ENCODE measurements at regions not wholly inside any gene's neighbourhood (a gene's known extent, or its start where the extent isn't known, plus 50 kb on each side); places are given as distances from the start of the nearest gene placed in this dataset.

GRCh38 chr2:134178138-134178877 lies 75.6 kb upstream of the MGAT5 start:
- Histone ChIP-seq H3K4me3 (ENCODE audit: low read length) (no peak overlapping the region), H3K36me3 (ENCODE audit: insufficient read depth, low read length) (no peaks in the 10 kb centered on the region), H3K27me3 (ENCODE audit: insufficient read depth, low read length, poor library complexity, severe bottlenecking) (no peaks in the 10 kb centered on the region), H3K9me3 (ENCODE audit: low read length) (no peaks in the 10 kb centered on the region), H3K27ac (ENCODE audit: low read depth, low read length) (no peak overlapping the region), H3K4me1 (ENCODE audit: insufficient read depth, low read length) (peaks cover 52% of the 10 kb centered on the region)
- no peaks in the 10 kb centered on the region for H3K9me3 Mint-ChIP-seq
- no peaks in the 10 kb centered on the region for H3K27me3 Mint-ChIP-seq
- peaks cover 0 to 5% (median 3%) of the 10 kb centered on the region in 3 donors for H3K36me3 Mint-ChIP-seq
- H3K4me1 Mint-ChIP-seq: peaks cover 86 to 98% (median 95%) of the 10 kb centered on the region in 3 donors
- DNase-seq: peak in 1 of 5 donors; percentile 17
- no peak overlapping the region for H3K4me3 Mint-ChIP-seq
- CTCF ChIA-PET: interaction anchor here (1.2 to 1.3 kb wide), 2 partner anchors 18 to 234 kb away, joined by 3 to 4 read pairs; no protein-coding TSS in a partner anchor
- POLR2A ChIA-PET: no interaction called here
- H3K27ac Mint-ChIP-seq: peak overlapping the region; percentile 63 to 85 (median 75)

GRCh38 chr2:134181219-134181618 lies 72.7 kb upstream of the MGAT5 start:
- Histone ChIP-seq H3K4me1 (ENCODE audit: insufficient read depth, low read length) (peaks cover 60% of the 10 kb centered on the region), H3K4me3 (ENCODE audit: low read length) (no peak overlapping the region), H3K36me3 (ENCODE audit: insufficient read depth, low read length) (no peaks in the 10 kb centered on the region), H3K27ac (ENCODE audit: low read depth, low read length) (no peak overlapping the region), H3K27me3 (ENCODE audit: insufficient read depth, low read length, poor library complexity, severe bottlenecking) (no peaks in the 10 kb centered on the region), H3K9me3 (ENCODE audit: low read length) (no peaks in the 10 kb centered on the region)
- peak; percentile 16 to 81 (median 75) for DNase-seq
- ChIA-PET CTCF (interaction anchor here (1.0 to 2.1 kb wide), 8 partner anchors 24 to 295 kb away, joined by 3 to 17 read pairs (median 6); no protein-coding TSS in a partner anchor), POLR2A (interaction anchor here (0.6 to 1.8 kb wide), 6 partner anchors 25 to 101 kb away, joined by 3 to 10 read pairs (median 5); no protein-coding TSS in a partner anchor)
- peak overlapping the region; percentile 72 to 96 (median 92) for H3K27ac Mint-ChIP-seq
- no peaks in the 10 kb centered on the region for H3K9me3 Mint-ChIP-seq
- H3K4me3 Mint-ChIP-seq: peak overlapping the region in 6 of 7 donors; percentile 5 to 72 (median 50)
- H3K4me1 Mint-ChIP-seq: peaks cover 87 to 98% (median 95%) of the 10 kb centered on the region in 3 donors
- peaks cover 3 to 12% (median 3%) of the 10 kb centered on the region in 3 donors for H3K36me3 Mint-ChIP-seq
- H3K27me3 Mint-ChIP-seq: no peaks in the 10 kb centered on the region

GRCh38 chr2:134183679-134184078 lies 70.2 kb upstream of the MGAT5 start:
- no peak overlapping the region for H3K27ac ChIP-seq (ENCODE audit: low read depth, low read length)
- POLR2A ChIA-PET: interaction anchor here (0.8 kb wide), 1 partner anchor 13 kb away, joined by 4 read pairs; no protein-coding TSS in a partner anchor

GRCh38 chr2:134185639-134186038 lies 68.2 kb upstream of the MGAT5 start:
- Histone ChIP-seq H3K36me3 (ENCODE audit: insufficient read depth, low read length) (no peaks in the 10 kb centered on the region), H3K9me3 (ENCODE audit: low read length) (no peaks in the 10 kb centered on the region), H3K27ac (ENCODE audit: low read depth, low read length) (no peak overlapping the region), H3K27me3 (ENCODE audit: insufficient read depth, low read length, poor library complexity, severe bottlenecking) (no peaks in the 10 kb centered on the region), H3K4me3 (ENCODE audit: low read length) (no peak overlapping the region), H3K4me1 (ENCODE audit: insufficient read depth, low read length) (peaks cover 57% of the 10 kb centered on the region)
- H3K27me3 Mint-ChIP-seq: no peaks in the 10 kb centered on the region
- peak overlapping the region in 7 of 8 donors; percentile 12 to 77 (median 59) for H3K27ac Mint-ChIP-seq
- H3K36me3 Mint-ChIP-seq: peaks cover 5 to 17% (median 14%) of the 10 kb centered on the region in 3 donors
- DNase-seq: no peak
- ChIA-PET CTCF (interaction anchor here (1.1 kb wide), 1 partner anchor 12 kb away, joined by 4 read pairs; no protein-coding TSS in a partner anchor), POLR2A (no interaction called here)
- no peaks in the 10 kb centered on the region for H3K9me3 Mint-ChIP-seq
- H3K4me1 Mint-ChIP-seq: peaks cover 82 to 96% (median 93%) of the 10 kb centered on the region in 3 donors
- H3K4me3 Mint-ChIP-seq: peak overlapping the region in 1 of 7 donors; percentile 30

More at GRCh38 chr2:134183679-134184078, 70.2 kb upstream of the MGAT5 start:
- CTCF ChIA-PET: interaction anchor here (1.0 to 1.1 kb wide), 3 partner anchors 25 to 228 kb away, joined by 3 to 5 read pairs (median 3); no protein-coding TSS in a partner anchor
- no peaks in the 10 kb centered on the region for H3K36me3 ChIP-seq (ENCODE audit: insufficient read depth, low read length)
- H3K4me1 ChIP-seq (ENCODE audit: insufficient read depth, low read length): peaks cover 58% of the 10 kb centered on the region
- H3K4me3 ChIP-seq (ENCODE audit: low read length): no peak overlapping the region
- no peak for DNase-seq
- peaks cover 86 to 98% (median 97%) of the 10 kb centered on the region in 3 donors for H3K4me1 Mint-ChIP-seq
- no peaks in the 10 kb centered on the region for H3K27me3 Mint-ChIP-seq
- H3K27ac Mint-ChIP-seq: peak overlapping the region in 6 of 8 donors; percentile 31 to 93 (median 68)
- H3K9me3 Mint-ChIP-seq: no peaks in the 10 kb centered on the region
- H3K9me3 ChIP-seq (ENCODE audit: low read length): no peaks in the 10 kb centered on the region
- H3K27me3 ChIP-seq (ENCODE audit: insufficient read depth, low read length, poor library complexity, severe bottlenecking): no peaks in the 10 kb centered on the region
- peak overlapping the region in 1 of 7 donors; percentile 44 for H3K4me3 Mint-ChIP-seq
- peaks cover 5 to 12% (median 12%) of the 10 kb centered on the region in 3 donors for H3K36me3 Mint-ChIP-seq

- no peak overlapping the region for H3K27ac ChIP-seq (ENCODE audit: low read depth, low read length)
- ChIA-PET CTCF (interaction anchor here (1.0 to 3.5 kb wide), 2 partner anchors 18 to 70 kb away, joined by 3 to 9 read pairs; no protein-coding TSS in a partner anchor), POLR2A (interaction anchor here (0.6 kb wide), 1 partner anchor 959 kb away, joined by 3 read pairs; no protein-coding TSS in a partner anchor)
- peaks cover 31% of the 10 kb centered on the region for H3K4me1 ChIP-seq (ENCODE audit: insufficient read depth, low read length)
- H3K36me3 ChIP-seq (ENCODE audit: insufficient read depth, low read length): no peaks in the 10 kb centered on the region
- no peak overlapping the region for H3K4me3 ChIP-seq (ENCODE audit: low read length)
- no peak for DNase-seq
- Mint-ChIP-seq H3K36me3 (peaks cover 8 to 24% (median 16%) of the 10 kb centered on the region in 3 donors), H3K4me1 (peaks cover 65 to 78% (median 77%) of the 10 kb centered on the region in 3 donors), H3K9me3 (peaks cover 0 to 3% (median 2%) of the 10 kb centered on the region in 5 donors), H3K27ac (peak overlapping the region in 3 of 8 donors; percentile 34 to 61 (median 42)), H3K27me3 (no peaks in the 10 kb centered on the region), H3K4me3 (no peak overlapping the region)
- no peaks in the 10 kb centered on the region for H3K27me3 ChIP-seq (ENCODE audit: insufficient read depth, low read length, poor library complexity, severe bottlenecking)
- H3K9me3 ChIP-seq (ENCODE audit: low read length): no peaks in the 10 kb centered on the region
Measured at GRCh38 chr2:134189009-134189720, 64.7 kb upstream of the MGAT5 start.

GRCh38 chr2:134190062-134190806 lies 63.6 kb upstream of the MGAT5 start:
- H3K27me3 ChIP-seq (ENCODE audit: insufficient read depth, low read length, poor library complexity, severe bottlenecking): no peaks in the 10 kb centered on the region
- Mint-ChIP-seq H3K4me1 (peaks cover 62 to 78% (median 76%) of the 10 kb centered on the region in 3 donors), H3K4me3 (peak overlapping the region in 3 of 7 donors; percentile 6 to 68 (median 16)), H3K36me3 (peaks cover 8 to 18% (median 15%) of the 10 kb centered on the region in 3 donors), H3K9me3 (peaks cover 0 to 3% (median 2%) of the 10 kb centered on the region in 5 donors), H3K27ac (peak overlapping the region in 6 of 8 donors; percentile 16 to 63 (median 56)), H3K27me3 (no peaks in the 10 kb centered on the region)
- no peak overlapping the region for H3K4me3 ChIP-seq (ENCODE audit: low read length)
- no peaks in the 10 kb centered on the region for H3K9me3 ChIP-seq (ENCODE audit: low read length)
- H3K4me1 ChIP-seq (ENCODE audit: insufficient read depth, low read length): peaks cover 30% of the 10 kb centered on the region
- DNase-seq: no peak
- no peaks in the 10 kb centered on the region for H3K36me3 ChIP-seq (ENCODE audit: insufficient read depth, low read length)
- CTCF ChIA-PET: no interaction called here
- no peak overlapping the region for H3K27ac ChIP-seq (ENCODE audit: low read depth, low read length)
- POLR2A ChIA-PET: no interaction called here

GRCh38 chr2:134190807-134191203 lies 63.1 kb upstream of the MGAT5 start:
- Histone ChIP-seq H3K4me1 (ENCODE audit: insufficient read depth, low read length) (peaks cover 27% of the 10 kb centered on the region), H3K36me3 (ENCODE audit: insufficient read depth, low read length) (no peaks in the 10 kb centered on the region), H3K9me3 (ENCODE audit: low read length) (no peaks in the 10 kb centered on the region), H3K27me3 (ENCODE audit: insufficient read depth, low read length, poor library complexity, severe bottlenecking) (no peaks in the 10 kb centered on the region), H3K4me3 (ENCODE audit: low read length) (no peak overlapping the region), H3K27ac (ENCODE audit: low read depth, low read length) (no peak overlapping the region)
- Mint-ChIP-seq H3K27me3 (no peaks in the 10 kb centered on the region), H3K27ac (peak overlapping the region in 3 of 8 donors; percentile 27 to 45 (median 33)), H3K4me3 (no peak overlapping the region), H3K4me1 (peaks cover 62 to 78% (median 76%) of the 10 kb centered on the region in 3 donors), H3K36me3 (peaks cover 8 to 16% (median 15%) of the 10 kb centered on the region in 3 donors), H3K9me3 (peaks cover 0 to 3% (median 2%) of the 10 kb centered on the region in 5 donors)
- ChIA-PET CTCF (no interaction called here), POLR2A (no interaction called here)
- no peak for DNase-seq
